ENCODE measurements at regions not wholly inside any gene's neighbourhood (a gene's known extent, or its start where the extent isn't known, plus 50 kb on each side); places are given as distances from the start of the nearest gene placed in this dataset.
A peak's percentile ranks its signal among the peaks of the same experiment; 100 is the strongest.

DNA sequence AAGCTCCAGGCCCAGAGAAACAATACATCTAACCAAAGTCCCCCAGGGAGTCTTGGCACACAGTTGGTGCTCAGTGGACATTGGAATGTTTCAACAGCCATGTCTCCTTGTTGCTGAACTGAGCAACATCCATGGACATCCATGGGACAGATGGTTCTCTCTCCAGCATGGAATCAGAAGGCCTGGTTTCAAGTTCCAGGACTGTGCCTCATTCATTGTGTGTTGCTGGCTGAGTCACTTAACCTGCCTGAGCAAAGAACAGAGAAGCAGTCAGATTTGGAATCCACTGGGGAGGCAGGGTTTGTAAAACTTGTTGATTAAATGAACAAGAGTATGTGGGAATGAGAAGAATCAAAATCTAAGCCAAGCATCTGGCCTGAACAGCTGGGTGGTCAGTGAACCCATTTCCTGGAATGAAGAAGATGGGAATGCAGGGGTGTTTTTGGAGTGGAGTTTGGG, 147.9 kb downstream of the CHIC2 start:
- H3K27ac ChIP-seq (ENCODE audit: low read depth in 2 of 2, low read length in 1 of 2), result no peak overlapping the region
- peaks cover 22% of the 10 kb centered on the region for H3F3A ChIP-seq (replicated peaks; ENCODE audit: insufficient read depth)
- H2AFZ ChIP-seq (ENCODE audit: low read depth), result no peak overlapping the region
- H3K79me2 ChIP-seq (ENCODE audit: insufficient read depth), result no peaks in the 10 kb centered on the region
- ChIA-PET POLR2A (no interaction called here), CTCF (interaction anchor here (1.5 to 13.4 kb wide), 5 partner anchors 9 to 902 kb away, joined by 4 to 152 read pairs (median 7); no protein-coding TSS in a partner anchor)
- no peaks in the 10 kb centered on the region for H4K20me1 ChIP-seq (ENCODE audit: insufficient read depth)
- H3K9ac ChIP-seq, result no peak overlapping the region
- no peaks in the 10 kb centered on the region for H3K36me3 ChIP-seq (replicated peaks in 1 of 2; ENCODE audit: control insufficient read depth in 1 of 2, insufficient read depth in 2 of 2, low read length in 1 of 2)
- H3K27me3 ChIP-seq (ENCODE audit: insufficient read depth), result no peaks in the 10 kb centered on the region
- peaks cover 3 to 7% of the 10 kb centered on the region in 2 experiments for H3K4me1 ChIP-seq (ENCODE audit: control insufficient read depth in 1 of 2, insufficient read depth in 2 of 2, low read depth in 1 of 2, low read length in 1 of 2)
- TF ChIP-seq TCF12 (IDR thresholded peaks at IDR 0.05), result 0 out of 2 replicates have a peak, but pooled peaks have one; percentile 8
- TF ChIP-seq, protein P1, sequence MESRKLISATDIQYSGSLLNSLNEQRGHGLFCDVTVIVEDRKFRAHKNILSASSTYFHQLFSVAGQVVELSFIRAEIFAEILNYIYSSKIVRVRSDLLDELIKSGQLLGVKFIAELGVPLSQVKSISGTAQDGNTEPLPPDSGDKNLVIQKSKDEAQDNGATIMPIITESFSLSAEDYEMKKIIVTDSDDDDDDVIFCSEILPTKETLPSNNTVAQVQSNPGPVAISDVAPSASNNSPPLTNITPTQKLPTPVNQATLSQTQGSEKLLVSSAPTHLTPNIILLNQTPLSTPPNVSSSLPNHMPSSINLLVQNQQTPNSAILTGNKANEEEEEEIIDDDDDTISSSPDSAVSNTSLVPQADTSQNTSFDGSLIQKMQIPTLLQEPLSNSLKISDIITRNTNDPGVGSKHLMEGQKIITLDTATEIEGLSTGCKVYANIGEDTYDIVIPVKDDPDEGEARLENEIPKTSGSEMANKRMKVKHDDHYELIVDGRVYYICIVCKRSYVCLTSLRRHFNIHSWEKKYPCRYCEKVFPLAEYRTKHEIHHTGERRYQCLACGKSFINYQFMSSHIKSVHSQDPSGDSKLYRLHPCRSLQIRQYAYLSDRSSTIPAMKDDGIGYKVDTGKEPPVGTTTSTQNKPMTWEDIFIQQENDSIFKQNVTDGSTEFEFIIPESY (IDR thresholded peaks at IDR 0.05; ENCODE audit: borderline replicate concordance, low read depth), result no peak
- no peak for TF ChIP-seq GABPA (IDR thresholded peaks at IDR 0.05; ENCODE audit: low read depth)
- peak; percentile 16; the same call in 1 of the 2 replicates for TF ChIP-seq FOSL2 (IDR thresholded peaks at IDR 0.05; ENCODE audit: borderline replicate concordance, low read depth)
- no peak overlapping the region for H3K4me3 ChIP-seq (ENCODE audit: low read depth in 2 of 2, low read length in 1 of 2)
- DNase-seq, result no peak
- no peak overlapping the region for H3K4me2 ChIP-seq
- H3K9me3 ChIP-seq, result no peaks in the 10 kb centered on the region
- H3K9me2 ChIP-seq, result no peaks in the 10 kb centered on the region

DNA sequence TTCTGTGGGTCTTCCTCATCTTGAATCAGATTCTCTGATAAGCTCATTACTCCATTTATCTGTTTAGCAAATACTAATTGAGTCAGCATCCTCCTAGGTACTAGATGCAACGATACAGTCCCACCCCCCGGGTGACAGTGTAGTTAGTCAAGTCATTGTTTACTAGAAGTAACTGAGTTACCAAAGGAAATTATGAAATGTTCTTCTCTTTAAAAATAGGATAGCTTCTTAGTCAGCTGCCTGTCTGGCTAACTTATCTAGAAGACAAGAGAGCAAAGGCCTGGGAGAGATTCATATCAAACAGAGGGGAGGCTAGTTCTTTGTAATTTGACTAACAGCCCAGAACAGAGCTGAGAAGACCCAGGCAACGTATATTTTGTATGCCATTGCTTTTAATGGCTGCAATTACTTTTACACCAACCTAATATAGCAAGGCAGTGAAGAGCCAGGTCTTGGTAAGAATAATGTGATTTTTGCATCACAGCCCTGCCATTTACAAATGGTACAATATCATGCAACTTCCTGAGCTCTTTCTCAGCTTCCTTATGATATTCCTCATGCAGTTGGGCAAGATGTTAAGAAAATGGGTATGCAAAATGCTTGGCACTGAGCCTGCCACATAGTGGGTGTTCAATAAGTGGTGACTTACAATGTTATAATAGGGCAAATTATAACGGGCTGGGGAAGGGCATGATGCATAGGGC, 149.9 kb downstream of the CHIC2 start:
- H3K27me3 ChIP-seq (ENCODE audit: insufficient read depth), result no peaks in the 10 kb centered on the region
- no peak overlapping the region for H3K4me3 ChIP-seq (ENCODE audit: low read depth in 2 of 2, low read length in 1 of 2)
- TF ChIP-seq FOSL2 (IDR thresholded peaks at IDR 0.05; ENCODE audit: borderline replicate concordance, low read depth) (peak; percentile 66), SMC3 (IDR thresholded peaks at IDR 0.05; ENCODE audit: low read depth, low read length) (no peak), RXRA (IDR thresholded peaks at IDR 0.05; ENCODE audit: borderline replicate concordance, low read depth) (peak; percentile 27; the same call in 1 of the 2 replicates), TCF12 (IDR thresholded peaks at IDR 0.05) (peak; percentile 73), JUND (IDR thresholded peaks at IDR 0.05) (peak; percentile 56), MEF2A (IDR thresholded peaks at IDR 0.05; ENCODE audit: borderline replicate concordance, low read depth) (peak; percentile 63; the same call in 1 of the 2 replicates), CHD2 (IDR thresholded peaks at IDR 0.05; ENCODE audit: low read length, partially characterized antibody) (no peak), FOXM1 (IDR thresholded peaks at IDR 0.05; ENCODE audit: low read depth) (no peak), EP300 (IDR thresholded peaks at IDR 0.05; ENCODE audit: borderline replicate concordance in 1 of 2, low read depth in 1 of 2, low read length in 1 of 2) (peak in 1 of 2 experiments; percentile 64; a peak in 1 of 4 replicates)
- TF ChIP-seq, protein P2, sequence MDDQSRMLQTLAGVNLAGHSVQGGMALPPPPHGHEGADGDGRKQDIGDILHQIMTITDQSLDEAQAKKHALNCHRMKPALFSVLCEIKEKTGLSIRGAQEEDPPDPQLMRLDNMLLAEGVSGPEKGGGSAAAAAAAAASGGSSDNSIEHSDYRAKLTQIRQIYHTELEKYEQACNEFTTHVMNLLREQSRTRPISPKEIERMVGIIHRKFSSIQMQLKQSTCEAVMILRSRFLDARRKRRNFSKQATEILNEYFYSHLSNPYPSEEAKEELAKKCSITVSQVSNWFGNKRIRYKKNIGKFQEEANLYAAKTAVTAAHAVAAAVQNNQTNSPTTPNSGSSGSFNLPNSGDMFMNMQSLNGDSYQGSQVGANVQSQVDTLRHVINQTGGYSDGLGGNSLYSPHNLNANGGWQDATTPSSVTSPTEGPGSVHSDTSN (IDR thresholded peaks at IDR 0.05), result peak; percentile 66
- TF ChIP-seq, protein P3, sequence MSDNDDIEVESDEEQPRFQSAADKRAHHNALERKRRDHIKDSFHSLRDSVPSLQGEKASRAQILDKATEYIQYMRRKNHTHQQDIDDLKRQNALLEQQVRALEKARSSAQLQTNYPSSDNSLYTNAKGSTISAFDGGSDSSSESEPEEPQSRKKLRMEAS (IDR thresholded peaks at IDR 0.05; ENCODE audit: low read depth), result peak; percentile 25; the same call in 1 of the 2 replicates
- TF ChIP-seq, protein P1 (IDR thresholded peaks at IDR 0.05; ENCODE audit: borderline replicate concordance, low read depth), result no peak
- DNase-seq, result no peak
- H3K9ac ChIP-seq, result peak overlapping the region; percentile 25; the same call in 1 of the 2 replicates
- H3K27ac ChIP-seq (ENCODE audit: low read depth in 2 of 2, low read length in 1 of 2), result peak overlapping the region in 1 of 2 experiments; percentile 77; a peak in 2 of 4 replicates
- H3K4me2 ChIP-seq, result peak overlapping the region; percentile 30; the same call in 1 of the 2 replicates
- H2AFZ ChIP-seq (ENCODE audit: low read depth), result no peak overlapping the region
- H3F3A ChIP-seq (replicated peaks; ENCODE audit: insufficient read depth), result peaks cover 24% of the 10 kb centered on the region
- no peaks in the 10 kb centered on the region for H3K79me2 ChIP-seq (ENCODE audit: insufficient read depth)
- peaks cover 3 to 7% of the 10 kb centered on the region in 2 experiments for H3K4me1 ChIP-seq (ENCODE audit: control insufficient read depth in 1 of 2, insufficient read depth in 2 of 2, low read depth in 1 of 2, low read length in 1 of 2)
- no peaks in the 10 kb centered on the region for H3K9me3 ChIP-seq
- no peaks in the 10 kb centered on the region for H4K20me1 ChIP-seq (ENCODE audit: insufficient read depth)
- WGBS (ENCODE audit: low lambda C conversion rate), result 10% methylated on average over 4 of the region's 4 CpGs
- ChIA-PET CTCF (interaction anchor here (0.7 to 13.4 kb wide), 9 partner anchors 16 to 900 kb away, joined by 3 to 152 read pairs (median 7); no protein-coding TSS in a partner anchor), POLR2A (no interaction called here)
- H3K9me2 ChIP-seq, result no peaks in the 10 kb centered on the region
- no peaks in the 10 kb centered on the region for H3K36me3 ChIP-seq (replicated peaks in 1 of 2; ENCODE audit: control insufficient read depth in 1 of 2, insufficient read depth in 2 of 2, low read length in 1 of 2)
